Kasumi-1 (cell line): ENCODE measurements at regions not wholly inside any gene's neighbourhood (a gene's known extent, or its start where the extent isn't known, plus 50 kb on each side); places are given as distances from the start of the nearest gene placed in this dataset.
A peak's percentile ranks its signal among the peaks of the same experiment; 100 is the strongest.

Source experiments
- DNase-seq, 2 experiments: peaks; one replicate each; lab custom pipeline; 2025; lab: John Stamatoyannopoulos, UW

- no peak for DNase-seq
Observed at GRCh38 chr14:65877624-65878023, 465.1 kb downstream of the FUT8 start.

GRCh38 chr14:65878586-65878985, 466.1 kb downstream of the FUT8 start:
- DNase-seq = no peak

- peak in 1 of 2 experiments; percentile 6 for DNase-seq
Observed at GRCh38 chr14:65879248-65880009, 466.9 kb downstream of the FUT8 start.

GRCh38 chr14:65880507-65880906, 468.0 kb downstream of the FUT8 start:
- no peak for DNase-seq

GRCh38 chr14:65881642-65882041, 469.1 kb downstream of the FUT8 start:
- DNase-seq = no peak

GRCh38 chr14:65888677-65889076, 476.1 kb downstream of the FUT8 start:
- no peak for DNase-seq

- DNase-seq = no peak
Observed at GRCh38 chr14:65892315-65892714, 479.8 kb downstream of the FUT8 start.

GRCh38 chr14:65900164-65900563, 487.6 kb downstream of the FUT8 start:
- DNase-seq = no peak

GRCh38 chr14:65901595-65901994, 489.1 kb downstream of the FUT8 start:
- DNase-seq = no peak

- no peak for DNase-seq
Observed at GRCh38 chr14:65904988-65905387, 492.5 kb downstream of the FUT8 start.

- DNase-seq = no peak
Observed at GRCh38 chr14:65906344-65906743, 493.8 kb downstream of the FUT8 start.

- DNase-seq = no peak
Observed at GRCh38 chr14:65906948-65907347, 494.4 kb downstream of the FUT8 start.

GRCh38 chr14:65910108-65910786, 497.7 kb downstream of the FUT8 start:
- no peak for DNase-seq

GRCh38 chr14:65915125-65915524, 502.6 kb downstream of the FUT8 start:
- DNase-seq = no peak

GRCh38 chr14:65916055-65916454, 503.5 kb downstream of the FUT8 start:
- no peak for DNase-seq

GRCh38 chr14:65920996-65921395, 508.5 kb downstream of the FUT8 start:
- DNase-seq = no peak

- DNase-seq = no peak
Observed at GRCh38 chr14:65922142-65922541, 509.6 kb downstream of the FUT8 start.

- DNase-seq = no peak
Observed at GRCh38 chr14:65926504-65926903, 514.0 kb downstream of the FUT8 start.

- peak; percentile 42 to 49 for DNase-seq
Observed at GRCh38 chr14:65926935-65927700, 514.6 kb downstream of the FUT8 start.

- no peak for DNase-seq
Observed at GRCh38 chr14:65927931-65928356, 515.4 kb downstream of the FUT8 start.

GRCh38 chr14:65928995-65929394, 516.5 kb downstream of the FUT8 start:
- DNase-seq = no peak

- no peak for DNase-seq
Observed at GRCh38 chr14:65933400-65934069, 521.0 kb downstream of the FUT8 start.
